ENCODE measurements at regions not wholly inside any gene's neighbourhood (a gene's known extent, or its start where the extent isn't known, plus 50 kb on each side); places are given as distances from the start of the nearest gene placed in this dataset.

GRCh38 chr7:96579119-96579518 lies 130.5 kb downstream of the SEM1 start:
- TF ChIP-seq CTCF (IDR thresholded peaks at IDR 0.05): no peak
- intact Hi-C loops (cut with DNase I): no loop called here
- no peak for DNase-seq

DNA sequence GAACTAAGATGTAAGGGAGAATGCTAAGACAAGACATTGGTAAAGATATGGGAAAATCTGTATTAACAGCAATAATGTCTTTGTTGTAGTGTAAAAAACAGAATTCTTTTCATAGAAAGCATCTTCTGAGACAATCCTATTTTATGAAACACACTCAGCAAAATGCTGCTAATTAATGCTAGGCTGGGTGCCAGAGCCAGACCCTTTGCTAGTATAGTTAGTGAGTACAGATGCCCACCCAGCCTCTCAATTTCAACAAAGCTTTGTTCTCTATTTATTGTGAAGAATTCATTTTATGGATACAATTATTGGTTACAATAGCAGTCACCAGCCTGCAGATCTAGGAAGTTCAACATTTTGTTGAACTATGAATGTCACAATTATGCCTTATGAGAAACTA lies 131.0 kb downstream of the SEM1 start:
- Histone ChIP-seq H3K4me3 (no peak overlapping the region), H3K36me3 (no peaks in the 10 kb centered on the region), H3K27me3 (no peaks in the 10 kb centered on the region), H3K27ac (no peak overlapping the region), H3K4me1 (no peaks in the 10 kb centered on the region), H3K9me3 (no peaks in the 10 kb centered on the region)
- intact Hi-C loops (cut with DNase I): no loop called here
- TF ChIP-seq CTCF (IDR thresholded peaks at IDR 0.05): no peak
- DNase-seq (no peak), ATAC-seq (no peak)

More at GRCh38 chr7:96579119-96579518, 130.5 kb downstream of the SEM1 start:
- H3K4me3 ChIP-seq: no peak overlapping the region
- H3K4me1 ChIP-seq: no peaks in the 10 kb centered on the region
- H3K27me3 ChIP-seq: no peaks in the 10 kb centered on the region
- H3K36me3 ChIP-seq: no peaks in the 10 kb centered on the region
- no peaks in the 10 kb centered on the region for H3K9me3 ChIP-seq
- ATAC-seq: no peak
- no peak overlapping the region for H3K27ac ChIP-seq

DNA sequence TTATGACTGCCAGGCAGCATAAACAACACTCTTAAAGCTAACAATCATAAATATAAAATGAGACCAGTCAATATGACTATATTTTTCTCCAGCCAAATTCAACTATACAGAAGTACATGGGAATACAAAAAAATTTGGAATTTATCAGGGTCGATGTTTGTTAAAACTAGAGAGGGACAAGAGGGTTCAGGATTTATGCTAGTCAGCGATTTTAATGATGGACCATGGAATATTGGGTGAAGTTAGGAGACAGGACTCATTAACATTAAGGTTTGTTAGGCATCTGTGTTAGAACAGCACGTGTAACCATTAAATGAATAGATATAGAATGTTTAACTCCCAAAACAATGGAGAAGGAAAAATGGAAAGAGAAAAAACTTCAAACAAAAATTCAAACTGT lies 146.2 kb downstream of the SEM1 start:
- no peak overlapping the region for H3K4me3 ChIP-seq
- intact Hi-C loops (cut with DNase I): no loop called here
- H3K4me1 ChIP-seq: no peaks in the 10 kb centered on the region

GRCh38 chr7:96562966-96563365 lies 146.7 kb downstream of the SEM1 start:
- ATAC-seq: no peak
- intact Hi-C loops (cut with DNase I): no loop called here
- Histone ChIP-seq H3K36me3 (no peaks in the 10 kb centered on the region), H3K4me1 (no peaks in the 10 kb centered on the region), H3K4me3 (no peak overlapping the region), H3K27me3 (no peaks in the 10 kb centered on the region), H3K9me3 (no peaks in the 10 kb centered on the region), H3K27ac (no peak overlapping the region)
- TF ChIP-seq CTCF (IDR thresholded peaks at IDR 0.05): no peak
- DNase-seq: no peak

More for the DNA sequence above, 146.2 kb downstream of the SEM1 start:
- Histone ChIP-seq H3K9me3 (no peaks in the 10 kb centered on the region), H3K36me3 (no peaks in the 10 kb centered on the region), H3K27me3 (no peaks in the 10 kb centered on the region), H3K27ac (no peak overlapping the region)
- DNase-seq: no peak
- no peak for TF ChIP-seq CTCF (IDR thresholded peaks at IDR 0.05)
- ATAC-seq: no peak

DNA sequence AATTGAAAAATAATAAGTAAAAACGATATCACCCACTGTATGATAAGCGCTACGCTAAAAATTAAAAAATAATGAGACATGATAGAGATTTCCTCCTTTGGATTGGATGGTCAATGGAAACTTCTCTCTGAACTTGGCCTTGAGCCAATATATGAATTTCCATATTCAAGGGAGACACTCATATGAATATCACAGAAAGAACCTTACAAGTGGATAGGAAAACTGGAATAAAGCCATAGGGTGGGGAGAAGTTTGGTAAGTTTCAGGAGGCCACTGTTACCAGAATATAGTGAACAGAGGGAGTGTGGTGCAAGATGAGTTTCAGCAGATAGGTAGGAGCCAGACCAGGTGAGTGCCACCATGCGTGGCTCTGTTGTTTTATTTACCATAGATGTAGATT lies 147.2 kb downstream of the SEM1 start:
- no peak for ATAC-seq
- intact Hi-C loops (cut with DNase I): no loop called here

More for the DNA sequence above, 147.2 kb downstream of the SEM1 start:
- Histone ChIP-seq H3K4me3 (no peak overlapping the region), H3K36me3 (no peaks in the 10 kb centered on the region), H3K27ac (no peak overlapping the region), H3K9me3 (no peaks in the 10 kb centered on the region), H3K4me1 (no peaks in the 10 kb centered on the region), H3K27me3 (no peaks in the 10 kb centered on the region)
- TF ChIP-seq CTCF (IDR thresholded peaks at IDR 0.05): no peak
- DNase-seq: no peak

Measured in upper lobe of right lung (tissue), 1 donor.